Adrenal gland (tissue), 5 donors: ENCODE measurements at regions not wholly inside any gene's neighbourhood (a gene's known extent, or its start where the extent isn't known, plus 50 kb on each side); places are given as distances from the start of the nearest gene placed in this dataset.

Experiments
- POLR2A ChIP-seq, 2 donors: fragments of 450-650 bp; IDR thresholded peaks; one replicate each; pipeline ENCODE4 v1.6.1; 2017; ENCODE audit warnings: antibody characterized with exemption in 2 of 2, mild to moderate bottlenecking in 2 of 2, moderate library complexity in 1 of 2
- TF ChIP-seq, protein P1 (sequence below), 6 experiments: fragments of 450-650 bp in 4 of 6; fragments of 200-600 bp in 2 of 6; sonication (generic) in 1 of 6; IDR thresholded peaks; 1 replicate in 5 of 6; 2 replicates in 1 of 6; pipeline versions ENCODE4 v1.5.1 to v1.8.0; 2016 to 2021; ENCODE audit warnings: antibody characterized with exemption in 6 of 6, mild to moderate bottlenecking in 2 of 6, moderate library complexity in 1 of 6
- donor health status: DM: no; HTN: no; CAD: no.

DNA sequence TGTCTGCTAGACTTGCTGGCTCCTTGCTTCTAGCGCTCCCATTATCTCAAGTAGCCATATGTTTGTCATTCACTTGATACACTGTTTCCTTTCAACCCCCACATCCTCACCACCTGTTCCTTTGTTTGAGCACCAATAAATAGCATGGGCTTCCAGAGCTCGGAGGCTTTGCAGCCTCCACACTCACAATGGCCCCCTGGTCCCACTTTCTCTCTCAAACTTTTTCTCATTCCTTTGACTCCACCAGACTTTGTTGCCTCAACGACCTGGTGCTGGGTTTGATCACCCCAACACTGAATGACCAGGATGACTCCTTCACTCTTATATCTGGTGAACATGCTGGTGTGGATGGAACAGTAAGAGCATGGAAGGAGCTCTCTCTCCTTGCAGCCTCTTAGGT lies 114.5 kb upstream of the TRIM24 start:
- TF ChIP-seq, protein P1, sequence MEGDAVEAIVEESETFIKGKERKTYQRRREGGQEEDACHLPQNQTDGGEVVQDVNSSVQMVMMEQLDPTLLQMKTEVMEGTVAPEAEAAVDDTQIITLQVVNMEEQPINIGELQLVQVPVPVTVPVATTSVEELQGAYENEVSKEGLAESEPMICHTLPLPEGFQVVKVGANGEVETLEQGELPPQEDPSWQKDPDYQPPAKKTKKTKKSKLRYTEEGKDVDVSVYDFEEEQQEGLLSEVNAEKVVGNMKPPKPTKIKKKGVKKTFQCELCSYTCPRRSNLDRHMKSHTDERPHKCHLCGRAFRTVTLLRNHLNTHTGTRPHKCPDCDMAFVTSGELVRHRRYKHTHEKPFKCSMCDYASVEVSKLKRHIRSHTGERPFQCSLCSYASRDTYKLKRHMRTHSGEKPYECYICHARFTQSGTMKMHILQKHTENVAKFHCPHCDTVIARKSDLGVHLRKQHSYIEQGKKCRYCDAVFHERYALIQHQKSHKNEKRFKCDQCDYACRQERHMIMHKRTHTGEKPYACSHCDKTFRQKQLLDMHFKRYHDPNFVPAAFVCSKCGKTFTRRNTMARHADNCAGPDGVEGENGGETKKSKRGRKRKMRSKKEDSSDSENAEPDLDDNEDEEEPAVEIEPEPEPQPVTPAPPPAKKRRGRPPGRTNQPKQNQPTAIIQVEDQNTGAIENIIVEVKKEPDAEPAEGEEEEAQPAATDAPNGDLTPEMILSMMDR (IDR thresholded peaks at IDR 0.05), result no peak
- no peak for TF ChIP-seq POLR2A (IDR thresholded peaks at IDR 0.05)
